H9 (cell line): ENCODE measurements at regions not wholly inside any gene's neighbourhood (a gene's known extent, or its start where the extent isn't known, plus 50 kb on each side); places are given as distances from the start of the nearest gene placed in this dataset.

Experiments used
- DNase-seq: peaks from one replicate; pipeline ENCODE4 v3.0.0-alpha.2; 2017
- H2AFZ ChIP-seq: one replicate; pipeline ENCODE4 v1.6.1; 2013; ENCODE audit warnings: mild to moderate bottlenecking, low read length, control low read depth, moderate library complexity
- H2AK5ac ChIP-seq: 2 replicates; pipeline ENCODE4 v1.6.1; 2013; ENCODE audit warnings: low read length, control low read depth, mixed read lengths; ENCODE audit not compliant: insufficient read length
- H2BK120ac ChIP-seq: one replicate; pipeline ENCODE4 v1.6.1; 2013; ENCODE audit warnings: low read depth, mild to moderate bottlenecking, low read length, control low read depth, inconsistent platforms; ENCODE audit not compliant: poor library complexity, severe bottlenecking
- H2BK12ac ChIP-seq: 2 replicates; pipeline ENCODE4 v1.6.1; 2013; ENCODE audit warnings: low read length, control low read depth, mixed read lengths, low read depth; ENCODE audit not compliant: insufficient read length
- H2BK15ac ChIP-seq: 2 replicates; pipeline ENCODE4 v1.6.1; 2013; ENCODE audit warnings: low read depth, low read length, control low read depth
- H2BK20ac ChIP-seq: one replicate; pipeline ENCODE4 v1.6.1; 2013; ENCODE audit warnings: low read depth, mild to moderate bottlenecking, low read length, control low read depth, inconsistent platforms; ENCODE audit not compliant: poor library complexity, severe bottlenecking
- H2BK5ac ChIP-seq: 2 replicates; pipeline ENCODE4 v1.6.1; 2013; ENCODE audit warnings: low read length, control low read depth, mixed read lengths; ENCODE audit not compliant: insufficient read length
- H3K14ac ChIP-seq: 2 replicates; pipeline ENCODE4 v1.6.1; 2013; ENCODE audit warnings: low read length, control low read depth; ENCODE audit not compliant: insufficient read depth
- H3K18ac ChIP-seq: 2 replicates; pipeline ENCODE4 v1.6.1; 2013; ENCODE audit warnings: low read depth, mild to moderate bottlenecking, mixed read lengths, low read length, control low read depth; ENCODE audit not compliant: insufficient read length
- H3K23ac ChIP-seq: 2 replicates; pipeline ENCODE4 v1.6.1; 2013; ENCODE audit warnings: low read length, control low read depth, mixed read lengths, low read depth; ENCODE audit not compliant: insufficient read length
- H3K23me2 ChIP-seq: 2 replicates; pipeline ENCODE4 v1.6.1; 2013; ENCODE audit warnings: low read depth, mild to moderate bottlenecking, mixed read lengths, low read length, control low read depth; ENCODE audit not compliant: insufficient read length, poor library complexity, severe bottlenecking
- H3K27ac ChIP-seq: 2 replicates; pipeline ENCODE4 v1.5.1; 2013; ENCODE audit warnings: low read length, control low read depth, mixed read lengths, low read depth; ENCODE audit not compliant: insufficient read length
- H3K27me3 ChIP-seq: 2 replicates; pipeline ENCODE4 v1.6.1; 2013; ENCODE audit warnings: low read length, control low read depth, inconsistent platforms; ENCODE audit not compliant: insufficient read depth
- H3K4ac ChIP-seq: 2 replicates; pipeline ENCODE4 v1.6.1; 2013; ENCODE audit warnings: low read depth, mild to moderate bottlenecking, control low read depth, inconsistent platforms, low read length, moderate library complexity
- H3K4me1 ChIP-seq: 2 replicates; pipeline ENCODE4 v1.6.1; 2013; ENCODE audit warnings: low read length, control low read depth, inconsistent platforms; ENCODE audit not compliant: insufficient read depth
- H3K4me2 ChIP-seq: 2 replicates; pipeline ENCODE4 v1.6.1; 2013; ENCODE audit warnings: low read length, control low read depth, mixed read lengths; ENCODE audit not compliant: insufficient read length, insufficient read depth
- H3K56ac ChIP-seq: 2 replicates; pipeline ENCODE4 v1.6.1; 2013; ENCODE audit warnings: low read depth, mild to moderate bottlenecking, mixed read lengths, low read length, control low read depth; ENCODE audit not compliant: insufficient read length
- H3K79me1 ChIP-seq: 2 replicates; pipeline ENCODE4 v1.6.1; 2013; ENCODE audit warnings: low read depth, mild to moderate bottlenecking, moderate library complexity, low read length, control low read depth, inconsistent platforms; ENCODE audit not compliant: insufficient read depth, poor library complexity, severe bottlenecking
- H3K79me2 ChIP-seq: 2 replicates; pipeline ENCODE4 v1.6.1; 2013; ENCODE audit warnings: low read length, control low read depth, inconsistent platforms; ENCODE audit not compliant: insufficient read depth
- H3K9ac ChIP-seq: 2 replicates; pipeline ENCODE4 v1.6.1; 2013; ENCODE audit warnings: low read length, control low read depth, mixed read lengths; ENCODE audit not compliant: insufficient read length; ENCODE audit errors: extremely low read depth
- H3K9me3 ChIP-seq: one replicate; pipeline ENCODE4 v1.6.1; 2013; ENCODE audit warnings: low read depth, low read length, inconsistent platforms; ENCODE audit not compliant: control insufficient read depth
- H3T11ph ChIP-seq: one replicate; pipeline ENCODE4 v1.6.1; 2013; ENCODE audit warnings: mild to moderate bottlenecking, low read length, control low read depth, inconsistent platforms
- H4K20me1 ChIP-seq: one replicate; pipeline ENCODE4 v1.6.1; 2013; ENCODE audit not compliant: control insufficient read depth, insufficient read length, insufficient read depth
- H4K5ac ChIP-seq: 2 replicates; pipeline ENCODE4 v1.6.1; 2013; ENCODE audit warnings: low read depth, mild to moderate bottlenecking, mixed read lengths, low read length, control low read depth; ENCODE audit not compliant: insufficient read length
- H4K8ac ChIP-seq: replicated peaks from 2 replicates; pipeline ENCODE4 v1.6.1; 2013; ENCODE audit warnings: low read length, control low read depth, mixed read lengths, low read depth; ENCODE audit not compliant: insufficient read length
- H4K91ac ChIP-seq: 2 replicates; pipeline ENCODE4 v1.6.1; 2013; ENCODE audit warnings: low read depth, mild to moderate bottlenecking, moderate library complexity, mixed read lengths, low read length, control low read depth; ENCODE audit not compliant: insufficient read length
- H3K27ac Mint-ChIP-seq, 3 experiments: 2 replicates in 2 of 3; 3 replicates in 1 of 3; pipeline ENCODE4 v1.8.0; 2020 to 2021; ENCODE audit warnings: mixed read lengths in 3 of 3, mild to moderate bottlenecking in 1 of 3, moderate library complexity in 1 of 3
- H3K27me3 Mint-ChIP-seq: 2 replicates; pipeline ENCODE4 v1.8.0; 2021; ENCODE audit warnings: low read depth, mild to moderate bottlenecking, moderate library complexity, mixed read lengths
- H3K36me3 Mint-ChIP-seq, 3 experiments: 2 replicates in 2 of 3; 3 replicates in 1 of 3; pipeline ENCODE4 v1.8.0; 2020 to 2021; ENCODE audit warnings: low read depth in 3 of 3, mixed read lengths in 3 of 3; ENCODE audit not compliant: insufficient read depth in 1 of 3
- H3K4me1 Mint-ChIP-seq, 2 experiments: 2 replicates each; pipeline ENCODE4 v1.8.0; 2020; ENCODE audit warnings: mixed read lengths in 2 of 2
- H3K4me3 Mint-ChIP-seq, 2 experiments: 2 replicates in 1 of 2; 3 replicates in 1 of 2; pipeline ENCODE4 v1.8.0; 2020 to 2021; ENCODE audit warnings: mild to moderate bottlenecking in 2 of 2, mixed read lengths in 2 of 2, moderate library complexity in 1 of 2
- H3K9me3 Mint-ChIP-seq, 2 experiments: 2 replicates in 1 of 2; 3 replicates in 1 of 2; pipeline ENCODE4 v1.8.0; 2020; ENCODE audit warnings: mild to moderate bottlenecking in 2 of 2, mixed read lengths in 2 of 2, moderate library complexity in 1 of 2
- WGBS: extraction: QIAGEN DNeasy Blood & Tissue Kit; methylation state at CpG from one replicate; pipeline ENCODE4 v1.1.7; 2013; ENCODE audit warnings: missing lambda C conversion rate, low lambda C conversion rate, mixed read lengths; ENCODE audit not compliant: insufficient read length; ENCODE audit errors: extremely low coverage; 5-methylcytosine and 5-hydroxymethylcytosine counted together
- TF ChIP-seq, protein P1 (sequence below): fragments of 200-600 bp; sonication (generic); conservative IDR thresholded peaks from 3 replicates; pipeline ENCODE4 v1.8.0; 2021; ENCODE audit warnings: antibody characterized with exemption, mild to moderate bottlenecking

DNA sequence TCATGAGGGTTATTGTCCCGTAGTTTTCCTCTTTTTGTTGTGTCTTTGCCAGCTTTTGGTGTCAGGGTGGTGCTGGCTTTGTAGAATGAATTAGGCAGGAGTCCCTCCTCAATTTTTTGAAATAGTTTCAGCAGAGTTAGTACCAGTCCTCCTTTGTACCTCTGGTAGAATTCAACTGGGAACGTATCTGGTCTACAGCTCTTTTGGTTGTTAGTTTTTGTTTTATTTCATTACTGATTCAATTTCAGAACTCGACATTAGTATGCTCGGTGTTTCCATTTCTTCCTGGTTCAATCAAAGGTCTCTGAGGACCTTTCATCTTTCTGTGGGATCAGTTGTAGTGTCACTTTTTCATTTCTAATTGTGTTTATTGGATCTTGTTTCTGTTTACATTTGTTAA lies 1237.0 kb upstream of the PCDH9 start:
- Histone ChIP-seq H2BK20ac (no peak overlapping the region), H3K27ac (no peak overlapping the region), H2AFZ (no peak overlapping the region), H4K8ac (no peak overlapping the region), H2BK5ac (no peak overlapping the region), H4K91ac (no peak overlapping the region), H3K27me3 (no peaks in the 10 kb centered on the region), H3T11ph (no peak overlapping the region), H3K56ac (no peak overlapping the region), H2AK5ac (no peak overlapping the region), H2BK12ac (no peak overlapping the region), H3K4me1 (no peaks in the 10 kb centered on the region), H3K79me2 (no peaks in the 10 kb centered on the region), H2BK120ac (no peak overlapping the region), H3K79me1 (no peaks in the 10 kb centered on the region), H3K14ac (no peak overlapping the region), H3K4me2 (no peak overlapping the region), H4K5ac (no peak overlapping the region), H3K23me2 (no peaks in the 10 kb centered on the region), H3K18ac (no peak overlapping the region), H2BK15ac (no peak overlapping the region), H3K9me3 (no peaks in the 10 kb centered on the region), H4K20me1 (no peaks in the 10 kb centered on the region), H3K4ac (no peak overlapping the region), H3K23ac (no peak overlapping the region), H3K9ac (no peak overlapping the region)
- no peaks in the 10 kb centered on the region for H3K27me3 Mint-ChIP-seq
- no peaks in the 10 kb centered on the region for H3K9me3 Mint-ChIP-seq
- no peaks in the 10 kb centered on the region for H3K36me3 Mint-ChIP-seq
- no peak overlapping the region for H3K27ac Mint-ChIP-seq
- H3K4me1 Mint-ChIP-seq: no peaks in the 10 kb centered on the region
- no peak for DNase-seq
- no CpG with 5 or more reads among the region's 4 CpGs for WGBS
- H3K4me3 Mint-ChIP-seq: no peak overlapping the region
- TF ChIP-seq, protein P1, sequence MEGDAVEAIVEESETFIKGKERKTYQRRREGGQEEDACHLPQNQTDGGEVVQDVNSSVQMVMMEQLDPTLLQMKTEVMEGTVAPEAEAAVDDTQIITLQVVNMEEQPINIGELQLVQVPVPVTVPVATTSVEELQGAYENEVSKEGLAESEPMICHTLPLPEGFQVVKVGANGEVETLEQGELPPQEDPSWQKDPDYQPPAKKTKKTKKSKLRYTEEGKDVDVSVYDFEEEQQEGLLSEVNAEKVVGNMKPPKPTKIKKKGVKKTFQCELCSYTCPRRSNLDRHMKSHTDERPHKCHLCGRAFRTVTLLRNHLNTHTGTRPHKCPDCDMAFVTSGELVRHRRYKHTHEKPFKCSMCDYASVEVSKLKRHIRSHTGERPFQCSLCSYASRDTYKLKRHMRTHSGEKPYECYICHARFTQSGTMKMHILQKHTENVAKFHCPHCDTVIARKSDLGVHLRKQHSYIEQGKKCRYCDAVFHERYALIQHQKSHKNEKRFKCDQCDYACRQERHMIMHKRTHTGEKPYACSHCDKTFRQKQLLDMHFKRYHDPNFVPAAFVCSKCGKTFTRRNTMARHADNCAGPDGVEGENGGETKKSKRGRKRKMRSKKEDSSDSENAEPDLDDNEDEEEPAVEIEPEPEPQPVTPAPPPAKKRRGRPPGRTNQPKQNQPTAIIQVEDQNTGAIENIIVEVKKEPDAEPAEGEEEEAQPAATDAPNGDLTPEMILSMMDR: no peak
